ENCODE measurements at regions not wholly inside any gene's neighbourhood (a gene's known extent, or its start where the extent isn't known, plus 50 kb on each side); places are given as distances from the start of the nearest gene placed in this dataset.

DNA sequence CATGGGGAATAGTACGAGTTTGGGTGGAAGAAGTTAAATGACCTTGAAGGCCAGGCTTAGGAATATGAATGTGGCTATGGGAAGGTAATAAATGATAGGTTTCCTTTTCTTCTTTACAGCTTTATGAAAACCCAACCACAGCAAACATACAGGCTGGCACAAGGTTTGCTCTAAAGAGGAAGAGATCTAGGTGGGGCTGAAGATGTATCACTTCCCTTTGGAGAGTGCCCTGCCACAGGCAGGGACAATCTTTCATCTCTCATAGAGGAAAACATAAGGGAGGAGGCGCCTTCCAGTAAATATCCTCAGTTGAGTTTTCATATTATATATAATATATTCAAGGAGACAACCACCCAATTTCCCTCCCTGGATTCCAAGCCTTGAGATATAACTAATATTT is 72.9 kb upstream of the FRMD6 start:
- H3K4me2 ChIP-seq (ENCODE audit: low read depth, low read length, poor library complexity, severe bottlenecking): no peak overlapping the region
- H3K36me3 ChIP-seq (ENCODE audit: insufficient read depth, low read length): no peaks in the 10 kb centered on the region
- no peak overlapping the region for H3K4me3 ChIP-seq (ENCODE audit: low read length, poor library complexity, severe bottlenecking)
- H3K9me2 ChIP-seq (replicated peaks; ENCODE audit: low read depth, low read length): no peaks in the 10 kb centered on the region
- H4K20me1 ChIP-seq (ENCODE audit: insufficient read depth, low read length, poor library complexity, severe bottlenecking): no peaks in the 10 kb centered on the region
- TF ChIP-seq CTCF (conservative IDR thresholded peaks at IDR 0.05; ENCODE audit: low read length) (no peak), EZH2phosphoT487 (IDR thresholded peaks at IDR 0.05; ENCODE audit: borderline replicate concordance) (no peak)
- H3K4me1 ChIP-seq (ENCODE audit: insufficient read depth, low read length, poor library complexity, severe bottlenecking): no peaks in the 10 kb centered on the region
- no peaks in the 10 kb centered on the region for H3K27me3 ChIP-seq (ENCODE audit: insufficient read depth, low read length, poor library complexity, severe bottlenecking)
- H3K79me2 ChIP-seq (ENCODE audit: insufficient read depth, low read length): no peaks in the 10 kb centered on the region
- no peak overlapping the region for H3K9ac ChIP-seq (ENCODE audit: low read depth, low read length, poor library complexity, severe bottlenecking)
- H2AFZ ChIP-seq (ENCODE audit: low read length): no peak overlapping the region
- no peaks in the 10 kb centered on the region for H3F3A ChIP-seq (ENCODE audit: low read depth)
- H3K9me3 ChIP-seq (ENCODE audit: insufficient read depth, low read depth, low read length): no peaks in the 10 kb centered on the region

- no peak overlapping the region for H2AFZ ChIP-seq (ENCODE audit: low read length)
Observed at GRCh38 chr14:51581017-51581881, 70.5 kb upstream of the FRMD6 start.

GRCh38 chr14:51582437-51582836 is 69.3 kb upstream of the FRMD6 start:
- no peaks in the 10 kb centered on the region for H3F3A ChIP-seq (ENCODE audit: low read depth)
- H3K4me3 ChIP-seq (ENCODE audit: low read length, poor library complexity, severe bottlenecking): no peak overlapping the region
- H3K9ac ChIP-seq (ENCODE audit: low read depth, low read length, poor library complexity, severe bottlenecking): no peak overlapping the region
- H3K4me2 ChIP-seq (ENCODE audit: low read depth, low read length, poor library complexity, severe bottlenecking): no peak overlapping the region
- no peak overlapping the region for H2AFZ ChIP-seq (ENCODE audit: low read length)
- H3K27me3 ChIP-seq (ENCODE audit: insufficient read depth, low read length, poor library complexity, severe bottlenecking): no peaks in the 10 kb centered on the region
- no peaks in the 10 kb centered on the region for H3K9me3 ChIP-seq (ENCODE audit: insufficient read depth, low read depth, low read length)
- no peaks in the 10 kb centered on the region for H4K20me1 ChIP-seq (ENCODE audit: insufficient read depth, low read length, poor library complexity, severe bottlenecking)
- no peaks in the 10 kb centered on the region for H3K79me2 ChIP-seq (ENCODE audit: insufficient read depth, low read length)
- H3K36me3 ChIP-seq (ENCODE audit: insufficient read depth, low read length): no peaks in the 10 kb centered on the region
- no peak for TF ChIP-seq CTCF (conservative IDR thresholded peaks at IDR 0.05; ENCODE audit: low read length)
- no peak for TF ChIP-seq EZH2phosphoT487 (IDR thresholded peaks at IDR 0.05; ENCODE audit: borderline replicate concordance)
- H3K4me1 ChIP-seq (ENCODE audit: insufficient read depth, low read length, poor library complexity, severe bottlenecking): no peaks in the 10 kb centered on the region
- no peaks in the 10 kb centered on the region for H3K9me2 ChIP-seq (replicated peaks; ENCODE audit: low read depth, low read length)

More at GRCh38 chr14:51581017-51581881, 70.5 kb upstream of the FRMD6 start:
- H3F3A ChIP-seq (ENCODE audit: low read depth): no peaks in the 10 kb centered on the region
- no peaks in the 10 kb centered on the region for H3K79me2 ChIP-seq (ENCODE audit: insufficient read depth, low read length)
- H3K9me3 ChIP-seq (ENCODE audit: insufficient read depth, low read depth, low read length): no peaks in the 10 kb centered on the region
- no peaks in the 10 kb centered on the region for H4K20me1 ChIP-seq (ENCODE audit: insufficient read depth, low read length, poor library complexity, severe bottlenecking)
- H3K9me2 ChIP-seq (replicated peaks; ENCODE audit: low read depth, low read length): no peaks in the 10 kb centered on the region
- TF ChIP-seq CTCF (conservative IDR thresholded peaks at IDR 0.05; ENCODE audit: low read length): no peak
- no peak for TF ChIP-seq EZH2phosphoT487 (IDR thresholded peaks at IDR 0.05; ENCODE audit: borderline replicate concordance)
- H3K4me3 ChIP-seq (ENCODE audit: low read length, poor library complexity, severe bottlenecking): no peak overlapping the region
- H3K9ac ChIP-seq (ENCODE audit: low read depth, low read length, poor library complexity, severe bottlenecking): no peak overlapping the region
- H3K4me1 ChIP-seq (ENCODE audit: insufficient read depth, low read length, poor library complexity, severe bottlenecking): no peaks in the 10 kb centered on the region
- no peak overlapping the region for H3K4me2 ChIP-seq (ENCODE audit: low read depth, low read length, poor library complexity, severe bottlenecking)
- H3K36me3 ChIP-seq (ENCODE audit: insufficient read depth, low read length): no peaks in the 10 kb centered on the region
- H3K27me3 ChIP-seq (ENCODE audit: insufficient read depth, low read length, poor library complexity, severe bottlenecking): no peaks in the 10 kb centered on the region
